GM12878 (cell line): ENCODE measurements at regions not wholly inside any gene's neighbourhood (a gene's known extent, or its start where the extent isn't known, plus 50 kb on each side); places are given as distances from the start of the nearest gene placed in this dataset.

Source experiments
- ATAC-seq: fragments of 200-7000 bp; cut with Tn5 transposase; 3 replicates; pipeline ENCODE4 v1.9.1; 2020; ENCODE audit warnings: mild to moderate bottlenecking, moderate library complexity
- BruUV-seq: library from RNA; stranded (reverse); fragments of 400-500 nt; replicated peaks from 2 replicates; lab custom pipeline; 2021; lab: Mats Ljungman, UMichigan
- CTCF ChIA-PET: fragments of 300-600 bp; sonication (Branson Sonifier 250); formaldehyde crosslinking; extraction: SDS; loops from one replicate; lab custom pipeline; 2021; ENCODE audit warnings: inconsistent platforms; lab: Yijun Ruan, JAX
- POLR2A ChIA-PET: fragments of 350-600 bp; formaldehyde crosslinking; extraction: SDS; loops from one replicate; lab custom pipeline; 2021; ENCODE audit warnings: inconsistent platforms; lab: Charles Lee
- RAD21 ChIA-PET: fragments of 300-600 bp; sonication (Branson Sonifier 250); formaldehyde crosslinking; loops from one replicate; lab custom pipeline; 2023; ENCODE audit warnings: antibody characterized with exemption; ENCODE audit not compliant: unreplicated experiment; lab: Charles Lee
- SMC1A ChIA-PET: fragments of 300-600 bp; sonication (Branson Sonifier 250); formaldehyde crosslinking; loops from one replicate; lab custom pipeline; 2023; ENCODE audit not compliant: unreplicated experiment, uncharacterized antibody; lab: Charles Lee
- DNase-seq: peaks from one replicate; pipeline ENCODE4 v3.0.0-alpha.2; 2011; ENCODE audit warnings: low read depth, low spot score
- FAIRE-seq: peaks from 3 replicates; lab custom pipeline; 2011; peaks lifted over from hg19 to GRCh38; lab: Jason Lieb, UNC
- H2AFZ ChIP-seq: 2 replicates; pipeline ENCODE4 v1.6.0; 2011; ENCODE audit warnings: low read depth, low read length, control low read depth; ENCODE audit not compliant: control insufficient read depth
- H3K27ac ChIP-seq: 2 replicates; pipeline ENCODE4 v1.5.1; 2011; ENCODE audit warnings: control low read depth; ENCODE audit not compliant: control insufficient read depth, insufficient read depth
- H3K27me3 ChIP-seq, 2 experiments: replicated peaks in 1 of 2; 2 replicates each; pipeline versions ENCODE4 v1.6.0 to v1.6.1; 2011; ENCODE audit warnings: low read length in 1 of 2; ENCODE audit not compliant: control insufficient read depth in 2 of 2, insufficient read depth in 2 of 2
- H3K36me3 ChIP-seq, 2 experiments: 2 replicates each; pipeline ENCODE4 v1.5.1; 2011; ENCODE audit warnings: low read length in 1 of 2; ENCODE audit not compliant: control insufficient read depth in 2 of 2, insufficient read depth in 2 of 2
- H3K4me1 ChIP-seq: 2 replicates; pipeline ENCODE4 v1.6.1; 2011; ENCODE audit warnings: mild to moderate bottlenecking, low read length, moderate library complexity, mixed read lengths; ENCODE audit not compliant: control insufficient read depth, insufficient read depth
- H3K4me2 ChIP-seq: 2 replicates; pipeline ENCODE4 v1.6.0; 2011; ENCODE audit warnings: control low read depth; ENCODE audit not compliant: control insufficient read depth, insufficient read depth
- H3K4me3 ChIP-seq: fragments of 200-600 bp; sonication (generic); 2 replicates; pipeline ENCODE4 v1.5.1; 2016
- H3K79me2 ChIP-seq: 2 replicates; pipeline ENCODE4 v1.6.0; 2011; ENCODE audit warnings: low read length; ENCODE audit not compliant: control insufficient read depth, insufficient read depth
- H3K9ac ChIP-seq: 2 replicates; pipeline ENCODE4 v1.8.0; 2011; ENCODE audit warnings: low read length, control low read depth, mixed read lengths; ENCODE audit not compliant: control insufficient read depth, insufficient read depth
- H3K9me3 ChIP-seq: replicated peaks from 3 replicates; pipeline ENCODE4 v1.5.1; 2011; ENCODE audit warnings: mild to moderate bottlenecking, low read length; ENCODE audit not compliant: control insufficient read depth, insufficient read depth
- H4K20me1 ChIP-seq: 2 replicates; pipeline ENCODE4 v1.6.0; 2011; ENCODE audit not compliant: control insufficient read depth, insufficient read depth
- RBBP5 ChIP-seq: fragments of 200-600 bp; sonication (generic); conservative IDR thresholded peaks from 2 replicates; pipeline ENCODE4 v1.6.1; 2016
- TAF1 ChIP-seq: IDR thresholded peaks from 2 replicates; pipeline ENCODE4 v1.6.1; 2011; ENCODE audit warnings: mild to moderate bottlenecking, low read depth, low read length, borderline replicate concordance
- WGBS: methylation state at CpG from one replicate; pipeline ENCODE4 v1.1.6; 2016; ENCODE audit warnings: low lambda C conversion rate; ENCODE audit not compliant: insufficient replicate concordance, insufficient coverage; ENCODE audit errors: missing lambda C conversion rate; 5-methylcytosine and 5-hydroxymethylcytosine counted together
- in situ Hi-C: fragments of 300-500 bp; cut with MboI; formaldehyde crosslinking; loops from 9 replicates; pipeline ENCODE4 v1.14.3; 2018; ENCODE audit warnings: mixed read lengths
- intact Hi-C: fragments of 100-400 bp; cut with micrococcal nuclease; formaldehyde crosslinking; loops from one replicate; pipeline ENCODE4 v1.14.2; 2022; ENCODE audit not compliant: unreplicated experiment
- TF ChIP-seq, protein P1 (sequence below): fragments of 450-650 bp; IDR thresholded peaks from 2 replicates; pipeline ENCODE4 v1.6.1; 2018; ENCODE audit warnings: borderline replicate concordance, mild to moderate bottlenecking; ENCODE audit not compliant: partially characterized antibody
- TF ChIP-seq, protein P2 (sequence below): fragments of 450-650 bp; IDR thresholded peaks from 2 replicates; pipeline ENCODE4 v1.6.1; 2016; ENCODE audit warnings: mild to moderate bottlenecking

DNA sequence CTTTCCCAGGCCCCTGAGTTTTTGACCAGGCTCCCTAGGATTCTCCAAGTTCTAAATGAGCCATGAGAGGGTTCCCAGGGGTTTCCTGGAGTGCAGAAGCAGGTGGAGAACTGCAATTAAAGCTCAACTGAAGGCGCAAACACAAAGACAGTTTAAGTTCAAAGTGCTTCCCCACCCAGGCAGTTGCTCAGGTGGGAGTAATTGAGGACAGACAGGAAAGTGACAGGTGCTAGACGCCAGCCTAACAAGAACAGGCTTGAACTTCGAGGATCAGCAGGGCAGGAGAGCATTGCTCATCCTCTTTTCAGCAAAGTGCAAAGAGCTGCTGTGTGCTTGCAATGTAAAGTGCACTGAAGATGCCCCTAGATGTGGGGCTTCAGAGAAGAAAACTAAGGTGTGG lies 77.2 kb upstream of the ST8SIA3 start (continued):
- TF ChIP-seq, protein P1, sequence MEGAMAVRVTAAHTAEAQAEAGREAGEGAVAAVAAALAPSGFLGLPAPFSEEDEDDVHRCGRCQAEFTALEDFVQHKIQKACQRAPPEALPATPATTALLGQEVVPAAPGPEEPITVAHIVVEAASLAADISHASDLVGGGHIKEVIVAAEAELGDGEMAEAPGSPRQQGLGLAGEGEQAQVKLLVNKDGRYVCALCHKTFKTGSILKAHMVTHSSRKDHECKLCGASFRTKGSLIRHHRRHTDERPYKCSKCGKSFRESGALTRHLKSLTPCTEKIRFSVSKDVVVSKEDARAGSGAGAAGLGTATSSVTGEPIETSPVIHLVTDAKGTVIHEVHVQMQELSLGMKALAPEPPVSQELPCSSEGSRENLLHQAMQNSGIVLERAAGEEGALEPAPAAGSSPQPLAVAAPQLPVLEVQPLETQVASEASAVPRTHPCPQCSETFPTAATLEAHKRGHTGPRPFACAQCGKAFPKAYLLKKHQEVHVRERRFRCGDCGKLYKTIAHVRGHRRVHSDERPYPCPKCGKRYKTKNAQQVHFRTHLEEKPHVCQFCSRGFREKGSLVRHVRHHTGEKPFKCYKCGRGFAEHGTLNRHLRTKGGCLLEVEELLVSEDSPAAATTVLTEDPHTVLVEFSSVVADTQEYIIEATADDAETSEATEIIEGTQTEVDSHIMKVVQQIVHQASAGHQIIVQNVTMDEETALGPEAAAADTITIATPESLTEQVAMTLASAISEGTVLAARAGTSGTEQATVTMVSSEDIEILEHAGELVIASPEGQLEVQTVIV, result no peak
- no peak for TF ChIP-seq TAF1

DNA sequence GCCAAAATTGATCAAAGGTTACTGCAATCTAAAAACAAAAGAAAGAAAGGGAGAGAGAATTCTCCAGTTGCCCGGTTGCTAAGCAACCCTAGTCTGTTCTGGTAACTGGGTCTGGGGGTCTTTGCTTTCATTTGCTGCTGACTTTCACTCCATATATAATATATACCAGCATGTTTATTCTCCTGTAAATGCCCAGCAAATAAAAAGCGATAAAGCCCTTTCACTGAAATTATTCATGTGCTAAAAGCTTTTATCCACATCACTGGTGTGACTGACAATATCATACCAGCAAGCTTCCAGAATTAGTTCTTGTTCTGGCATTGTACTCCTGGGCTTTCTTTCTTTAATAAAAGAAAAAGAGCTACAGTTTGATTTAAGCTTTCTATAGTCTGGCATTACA lies 75.5 kb upstream of the ST8SIA3 start:
- FAIRE-seq (no peak), DNase-seq (no peak), ATAC-seq (no peak)
- no peak overlapping the region for H2AFZ ChIP-seq
- SMC1A ChIA-PET, result no interaction called here
- no peak overlapping the region for H3K9ac ChIP-seq
- CTCF ChIA-PET, result interaction anchor here (1.2 to 1.5 kb wide), 2 partner anchors 10 to 14 kb away, joined by 3 to 4 read pairs; no protein-coding TSS in a partner anchor
- in situ Hi-C loops (no loop called here), intact Hi-C loops (no loop called here)
- WGBS, result 79% methylated on average over 2 of the region's 2 CpGs
- no peak overlapping the region for H3K27ac ChIP-seq
- H3K79me2 ChIP-seq, result no peaks in the 10 kb centered on the region
- no peaks in the 10 kb centered on the region; a peak in 2 of 4 replicates for H3K27me3 ChIP-seq
- H4K20me1 ChIP-seq, result no peaks in the 10 kb centered on the region
- POLR2A ChIA-PET, result no interaction called here
- RAD21 ChIA-PET, result no interaction called here
- H3K4me3 ChIP-seq, result no peak overlapping the region
- no peaks in the 10 kb centered on the region for H3K9me3 ChIP-seq
- H3K36me3 ChIP-seq, result no peaks in the 10 kb centered on the region
- H3K4me1 ChIP-seq, result no peaks in the 10 kb centered on the region
- BruUV-seq, result no TSS peak
- TF ChIP-seq, protein P2, sequence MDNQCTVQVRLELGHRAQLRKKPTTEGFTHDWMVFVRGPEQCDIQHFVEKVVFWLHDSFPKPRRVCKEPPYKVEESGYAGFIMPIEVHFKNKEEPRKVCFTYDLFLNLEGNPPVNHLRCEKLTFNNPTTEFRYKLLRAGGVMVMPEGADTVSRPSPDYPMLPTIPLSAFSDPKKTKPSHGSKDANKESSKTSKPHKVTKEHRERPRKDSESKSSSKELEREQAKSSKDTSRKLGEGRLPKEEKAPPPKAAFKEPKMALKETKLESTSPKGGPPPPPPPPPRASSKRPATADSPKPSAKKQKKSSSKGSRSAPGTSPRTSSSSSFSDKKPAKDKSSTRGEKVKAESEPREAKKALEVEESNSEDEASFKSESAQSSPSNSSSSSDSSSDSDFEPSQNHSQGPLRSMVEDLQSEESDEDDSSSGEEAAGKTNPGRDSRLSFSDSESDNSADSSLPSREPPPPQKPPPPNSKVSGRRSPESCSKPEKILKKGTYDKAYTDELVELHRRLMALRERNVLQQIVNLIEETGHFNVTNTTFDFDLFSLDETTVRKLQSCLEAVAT, result no peak
- no peak for TF ChIP-seq RBBP5
- H3K4me2 ChIP-seq, result no peak overlapping the region
